ENCODE measurements at regions not wholly inside any gene's neighbourhood (a gene's known extent, or its start where the extent isn't known, plus 50 kb on each side); places are given as distances from the start of the nearest gene placed in this dataset.

- TF ChIP-seq POLR2A (IDR thresholded peaks at IDR 0.05) (no peak), EP300 (IDR thresholded peaks at IDR 0.05) (no peak), CTCF (IDR thresholded peaks at IDR 0.05) (no peak)
These were observed 69.5 kb upstream of the IQSEC1 start for GRCh38 chr3:13142552-13143380.

Data from ovary (tissue), 3 donors.